Kidney (tissue), 13 donors: ENCODE measurements at regions not wholly inside any gene's neighbourhood (a gene's known extent, or its start where the extent isn't known, plus 50 kb on each side); places are given as distances from the start of the nearest gene placed in this dataset.

Source experiments
- DNase-seq, 5 donors: peaks; one replicate each; pipeline ENCODE4 v3.0.0-alpha.2; 2013 to 2020
- FAIRE-seq: peaks from 2 replicates; lab custom pipeline; 2012; peaks lifted over from hg19 to GRCh38; lab: Jason Lieb, UNC
- H3K27ac ChIP-seq, 2 donors: one replicate each; pipeline ENCODE4 v1.7.0; 2013; ENCODE audit warnings: low read depth in 2 of 2, low read length in 2 of 2, inconsistent platforms in 1 of 2
- H3K27me3 ChIP-seq: one replicate; pipeline ENCODE4 v1.7.1; 2013; ENCODE audit warnings: low read length, inconsistent platforms; ENCODE audit not compliant: control insufficient read depth, insufficient read depth
- H3K36me3 ChIP-seq, 3 donors: one replicate each; pipeline versions ENCODE4 v1.7.0 to v1.7.1; 2013; ENCODE audit warnings: low read length in 3 of 3, control low read depth in 1 of 3, inconsistent platforms in 1 of 3; ENCODE audit not compliant: insufficient read depth in 3 of 3, control insufficient read depth in 2 of 3
- H3K4me1 ChIP-seq, 3 donors: one replicate each; pipeline versions ENCODE4 v1.7.0 to v1.7.1; 2013; ENCODE audit warnings: low read length in 3 of 3, inconsistent platforms in 1 of 3, low read depth in 1 of 3; ENCODE audit not compliant: control insufficient read depth in 2 of 3, insufficient read depth in 2 of 3
- H3K4me3 ChIP-seq, 3 donors: one replicate each; pipeline versions ENCODE4 v1.7.0 to v1.8.1; 2013; ENCODE audit warnings: low read length in 3 of 3, control low read depth in 1 of 3, inconsistent platforms in 1 of 3
- H3K9ac ChIP-seq, 3 donors: one replicate each; pipeline versions ENCODE4 v1.7.0 to v1.7.1; 2013; ENCODE audit warnings: low read length in 3 of 3, control low read depth in 1 of 3, inconsistent platforms in 1 of 3
- H3K9me3 ChIP-seq, 3 donors: one replicate each; pipeline versions ENCODE4 v1.7.0 to v1.7.1; 2013; ENCODE audit warnings: low read length in 3 of 3, control low read depth in 1 of 3, inconsistent platforms in 1 of 3; ENCODE audit not compliant: control insufficient read depth in 2 of 3, insufficient read depth in 1 of 3
- intact Hi-C: fragments of 100-400 bp; cut with DNase I; formaldehyde crosslinking; loops from one replicate; pipeline ENCODE4 v1.11.1; 2022
- TF ChIP-seq, protein P1 (sequence below): IDR thresholded peaks from 3 replicates; pipeline ENCODE4 v1.5.1; 2012; ENCODE audit warnings: mild to moderate bottlenecking, moderate library complexity, borderline replicate concordance; ENCODE audit not compliant: insufficient read depth; ENCODE audit errors: extremely low read depth
- donor health status: control.
- donor health status: control.
- donor health status: control.
- donor health status: control.
- donor health status: control.
- donor health status: DM: yes; HTN: yes; CAD: no.
- donor health status: Normal renal cell carcinoma (clear cell type).

DNA sequence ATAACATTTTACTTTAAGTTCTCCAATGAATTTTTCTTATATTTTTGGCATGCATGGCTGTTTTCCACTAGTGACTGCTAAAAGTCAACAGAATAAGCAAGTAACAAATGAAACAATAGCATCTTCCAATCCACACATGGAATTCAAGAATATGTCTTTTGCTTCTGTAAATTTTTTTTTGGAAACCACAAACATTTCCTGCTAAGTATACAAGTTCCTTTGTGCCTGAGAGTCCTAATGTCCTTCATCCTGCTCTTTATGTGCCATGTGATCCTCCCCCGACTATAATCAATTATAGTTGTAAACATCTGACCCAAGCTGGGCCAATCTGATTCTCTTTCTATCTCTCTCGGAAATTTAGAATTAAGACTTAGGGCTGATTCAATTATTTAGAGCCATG lies 61.2 kb downstream of the PPP1R3C start:
- peaks cover 0 to 2% (median 0%) of the 10 kb centered on the region in 3 donors for H3K4me1 ChIP-seq
- no peaks in the 10 kb centered on the region for H3K27me3 ChIP-seq
- FAIRE-seq: no peak
- H3K36me3 ChIP-seq: no peaks in the 10 kb centered on the region
- DNase-seq: no peak
- H3K9ac ChIP-seq: no peak overlapping the region
- H3K9me3 ChIP-seq: no peaks in the 10 kb centered on the region
- TF ChIP-seq, protein P1, sequence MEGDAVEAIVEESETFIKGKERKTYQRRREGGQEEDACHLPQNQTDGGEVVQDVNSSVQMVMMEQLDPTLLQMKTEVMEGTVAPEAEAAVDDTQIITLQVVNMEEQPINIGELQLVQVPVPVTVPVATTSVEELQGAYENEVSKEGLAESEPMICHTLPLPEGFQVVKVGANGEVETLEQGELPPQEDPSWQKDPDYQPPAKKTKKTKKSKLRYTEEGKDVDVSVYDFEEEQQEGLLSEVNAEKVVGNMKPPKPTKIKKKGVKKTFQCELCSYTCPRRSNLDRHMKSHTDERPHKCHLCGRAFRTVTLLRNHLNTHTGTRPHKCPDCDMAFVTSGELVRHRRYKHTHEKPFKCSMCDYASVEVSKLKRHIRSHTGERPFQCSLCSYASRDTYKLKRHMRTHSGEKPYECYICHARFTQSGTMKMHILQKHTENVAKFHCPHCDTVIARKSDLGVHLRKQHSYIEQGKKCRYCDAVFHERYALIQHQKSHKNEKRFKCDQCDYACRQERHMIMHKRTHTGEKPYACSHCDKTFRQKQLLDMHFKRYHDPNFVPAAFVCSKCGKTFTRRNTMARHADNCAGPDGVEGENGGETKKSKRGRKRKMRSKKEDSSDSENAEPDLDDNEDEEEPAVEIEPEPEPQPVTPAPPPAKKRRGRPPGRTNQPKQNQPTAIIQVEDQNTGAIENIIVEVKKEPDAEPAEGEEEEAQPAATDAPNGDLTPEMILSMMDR: no peak
- no peak overlapping the region for H3K4me3 ChIP-seq
- H3K27ac ChIP-seq: no peak overlapping the region
- intact Hi-C loops: no loop called here

DNA sequence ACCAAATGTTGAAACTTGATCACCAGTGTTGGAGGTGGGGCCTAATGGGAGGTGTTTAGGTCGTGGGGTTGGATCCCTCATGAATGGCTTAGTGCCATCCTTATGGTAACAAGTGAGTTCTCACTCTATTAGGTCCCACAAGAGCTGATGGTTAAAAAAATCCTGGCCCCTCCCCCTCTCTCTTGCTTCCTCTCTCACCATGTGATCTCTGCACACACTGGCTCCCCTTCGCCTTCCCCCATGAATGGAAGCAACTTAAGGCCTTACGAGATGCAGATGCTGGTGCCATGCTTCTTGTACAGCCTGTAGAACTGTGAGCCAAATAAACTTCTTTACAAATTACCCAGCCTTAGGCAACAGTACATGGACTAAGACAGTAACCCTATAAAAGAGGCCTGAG lies 62.7 kb downstream of the PPP1R3C start:
- TF ChIP-seq, protein P1: no peak
- Histone ChIP-seq H3K4me1 (peaks cover 0 to 2% (median 0%) of the 10 kb centered on the region in 3 donors), H3K36me3 (no peaks in the 10 kb centered on the region), H3K9me3 (no peaks in the 10 kb centered on the region), H3K27me3 (no peaks in the 10 kb centered on the region), H3K9ac (no peak overlapping the region), H3K4me3 (no peak overlapping the region), H3K27ac (no peak overlapping the region)
- intact Hi-C loops: no loop called here
- FAIRE-seq: no peak
- DNase-seq: no peak

DNA sequence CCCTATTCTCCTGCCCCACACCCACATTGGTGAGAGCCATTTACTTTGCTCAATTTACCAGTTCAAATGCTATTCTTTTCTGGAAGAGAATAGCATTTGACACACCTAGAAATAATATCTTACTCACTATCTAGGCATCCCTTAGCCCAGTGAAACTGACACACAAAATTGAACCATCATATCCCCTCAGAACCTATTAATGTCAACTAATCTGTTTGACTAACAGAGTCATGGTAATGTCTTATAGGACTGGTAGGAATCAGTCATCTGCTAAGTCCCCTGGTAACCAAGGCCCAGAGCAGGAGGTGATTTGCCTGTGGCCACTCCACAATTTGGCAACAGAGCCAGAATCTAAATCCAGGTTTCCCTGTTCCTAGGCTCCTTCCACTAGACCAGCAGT lies 63.3 kb downstream of the PPP1R3C start:
- TF ChIP-seq, protein P1: no peak
- Histone ChIP-seq H3K36me3 (no peaks in the 10 kb centered on the region), H3K4me1 (no peaks in the 10 kb centered on the region), H3K27me3 (no peaks in the 10 kb centered on the region), H3K9ac (no peak overlapping the region), H3K4me3 (no peak overlapping the region), H3K9me3 (no peaks in the 10 kb centered on the region), H3K27ac (no peak overlapping the region)
- no peak for FAIRE-seq
- intact Hi-C loops: loop anchor here (10.0 kb wide), 1 partner anchor 55 kb away; no protein-coding TSS in a partner anchor
- no peak for DNase-seq

DNA sequence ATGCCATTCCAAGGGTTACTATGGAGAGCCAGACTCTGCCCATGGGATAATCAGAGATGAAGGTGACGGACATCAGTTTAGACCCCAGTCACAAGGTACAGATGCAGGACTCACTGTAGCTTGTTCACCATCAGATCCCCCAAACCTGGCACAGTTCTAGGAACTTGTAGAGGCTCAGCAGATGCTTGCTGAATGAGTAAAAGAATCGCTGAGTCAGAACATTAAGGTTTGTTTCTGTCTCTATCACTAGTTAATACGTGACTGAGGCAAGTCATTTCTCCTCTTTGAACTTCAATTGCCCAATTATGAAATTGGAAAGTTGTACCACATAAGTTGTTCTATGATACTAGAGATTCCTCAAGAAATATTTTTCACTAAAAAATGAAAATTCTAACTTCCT lies 65.1 kb downstream of the PPP1R3C start:
- Histone ChIP-seq H3K4me3 (no peak overlapping the region), H3K27me3 (no peaks in the 10 kb centered on the region), H3K36me3 (no peaks in the 10 kb centered on the region), H3K27ac (no peak overlapping the region), H3K9me3 (no peaks in the 10 kb centered on the region), H3K4me1 (no peaks in the 10 kb centered on the region), H3K9ac (no peak overlapping the region)
- TF ChIP-seq, protein P1: no peak
- DNase-seq (no peak), FAIRE-seq (no peak)
- intact Hi-C loops: loop anchor here (10.0 kb wide), 1 partner anchor 57 kb away; no protein-coding TSS in a partner anchor
